Fibroblast of the aortic adventitia (primary cell): ENCODE measurements at regions not wholly inside any gene's neighbourhood (a gene's known extent, or its start where the extent isn't known, plus 50 kb on each side); places are given as distances from the start of the nearest gene placed in this dataset.

Source experiments
- DNase-seq: peaks from one replicate; pipeline ENCODE4 v3.0.0-alpha.2; 2010; ENCODE audit warnings: low read depth
- H3K4me3 ChIP-seq: 2 replicates; pipeline ENCODE4 v1.5.1; 2011; ENCODE audit warnings: low read depth, mild to moderate bottlenecking, control low read depth, low read length, moderate library complexity
- TF ChIP-seq, protein P1 (sequence below): IDR thresholded peaks from 2 replicates; pipeline ENCODE4 v1.5.1; 2011; ENCODE audit warnings: mild to moderate bottlenecking, low read length, control low read depth, inconsistent platforms; ENCODE audit not compliant: insufficient read depth

GRCh38 chr4:60443796-60444195, 756.3 kb upstream of the ADGRL3 start:
- H3K4me3 ChIP-seq: no peak overlapping the region
- no peak for DNase-seq
- TF ChIP-seq, protein P1, sequence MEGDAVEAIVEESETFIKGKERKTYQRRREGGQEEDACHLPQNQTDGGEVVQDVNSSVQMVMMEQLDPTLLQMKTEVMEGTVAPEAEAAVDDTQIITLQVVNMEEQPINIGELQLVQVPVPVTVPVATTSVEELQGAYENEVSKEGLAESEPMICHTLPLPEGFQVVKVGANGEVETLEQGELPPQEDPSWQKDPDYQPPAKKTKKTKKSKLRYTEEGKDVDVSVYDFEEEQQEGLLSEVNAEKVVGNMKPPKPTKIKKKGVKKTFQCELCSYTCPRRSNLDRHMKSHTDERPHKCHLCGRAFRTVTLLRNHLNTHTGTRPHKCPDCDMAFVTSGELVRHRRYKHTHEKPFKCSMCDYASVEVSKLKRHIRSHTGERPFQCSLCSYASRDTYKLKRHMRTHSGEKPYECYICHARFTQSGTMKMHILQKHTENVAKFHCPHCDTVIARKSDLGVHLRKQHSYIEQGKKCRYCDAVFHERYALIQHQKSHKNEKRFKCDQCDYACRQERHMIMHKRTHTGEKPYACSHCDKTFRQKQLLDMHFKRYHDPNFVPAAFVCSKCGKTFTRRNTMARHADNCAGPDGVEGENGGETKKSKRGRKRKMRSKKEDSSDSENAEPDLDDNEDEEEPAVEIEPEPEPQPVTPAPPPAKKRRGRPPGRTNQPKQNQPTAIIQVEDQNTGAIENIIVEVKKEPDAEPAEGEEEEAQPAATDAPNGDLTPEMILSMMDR: no peak

DNA sequence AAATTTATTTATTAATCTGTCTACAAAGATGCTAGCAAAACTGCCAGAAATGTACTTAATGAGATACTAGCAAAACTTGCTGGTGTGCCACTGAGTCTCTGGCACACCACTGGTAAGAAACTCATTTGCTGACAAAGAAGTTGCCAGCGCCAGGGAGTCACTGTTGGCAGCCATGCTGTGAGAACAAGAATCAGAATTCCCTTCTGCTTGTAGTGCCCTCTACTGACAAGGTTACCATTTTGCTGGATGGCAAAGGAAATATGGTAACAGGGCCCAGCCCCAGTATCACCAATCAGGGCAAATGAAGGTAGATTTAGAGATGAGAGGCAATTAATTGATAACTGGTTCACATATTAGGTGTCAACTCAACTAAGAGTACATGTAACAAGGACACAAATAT, 750.1 kb upstream of the ADGRL3 start:
- no peak overlapping the region for H3K4me3 ChIP-seq
- TF ChIP-seq, protein P1: no peak

DNA sequence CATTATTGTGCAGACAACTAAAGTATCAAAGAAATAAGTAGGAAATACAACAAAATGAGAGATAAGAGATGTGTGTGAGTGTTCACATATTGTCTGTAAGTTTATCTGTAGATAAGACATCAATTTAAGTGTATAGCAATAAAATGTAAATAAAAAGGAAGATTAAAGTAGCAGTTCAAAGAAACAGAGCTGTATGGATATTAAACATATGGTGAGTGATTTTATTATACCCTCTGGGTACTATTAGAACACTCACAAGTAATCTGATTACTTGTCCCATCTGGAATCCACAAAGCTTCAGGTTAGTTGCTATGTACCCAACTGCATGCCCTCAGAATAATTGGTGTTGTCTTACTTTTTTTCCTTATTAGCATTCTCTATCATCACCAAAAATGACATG, 747.9 kb upstream of the ADGRL3 start:
- no peak overlapping the region for H3K4me3 ChIP-seq
- DNase-seq: no peak
- TF ChIP-seq, protein P1: no peak

More for the DNA sequence above, 750.1 kb upstream of the ADGRL3 start:
- no peak for DNase-seq

- DNase-seq: no peak
- TF ChIP-seq, protein P1: no peak
- no peak overlapping the region for H3K4me3 ChIP-seq
These were observed 744.7 kb upstream of the ADGRL3 start for GRCh38 chr4:60455380-60455779.

DNA sequence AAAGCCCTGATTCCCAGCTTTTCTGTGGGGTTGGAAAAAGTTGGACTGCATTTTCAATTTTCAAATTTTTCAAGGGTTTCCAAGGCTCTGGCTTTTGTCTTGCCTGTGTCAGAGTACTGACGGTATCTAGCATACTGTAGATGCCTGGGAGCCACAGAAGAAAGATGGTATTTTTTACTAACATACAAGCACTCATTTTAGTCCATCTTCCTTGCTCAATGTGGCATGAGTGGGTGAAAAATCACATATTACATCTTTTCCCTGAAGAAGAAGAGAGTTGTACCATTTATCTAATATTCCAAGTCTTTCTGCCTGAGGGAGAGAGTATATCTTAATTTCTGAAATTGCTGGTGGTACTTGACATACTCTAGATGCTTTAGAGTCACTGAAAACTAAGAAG, 738.6 kb upstream of the ADGRL3 start:
- TF ChIP-seq, protein P1: no peak
- DNase-seq: no peak
- no peak overlapping the region for H3K4me3 ChIP-seq

GRCh38 chr4:60463857-60464502, 736.1 kb upstream of the ADGRL3 start:
- DNase-seq: no peak
- TF ChIP-seq, protein P1: peak; percentile 16

GRCh38 chr4:60482921-60483351, 717.2 kb upstream of the ADGRL3 start:
- no peak for DNase-seq
- TF ChIP-seq, protein P1: no peak
- no peak overlapping the region for H3K4me3 ChIP-seq

More at GRCh38 chr4:60463857-60464502, 736.1 kb upstream of the ADGRL3 start:
- no peak overlapping the region for H3K4me3 ChIP-seq
